ENCODE measurements at regions not wholly inside any gene's neighbourhood (a gene's known extent, or its start where the extent isn't known, plus 50 kb on each side); places are given as distances from the start of the nearest gene placed in this dataset.

DNA sequence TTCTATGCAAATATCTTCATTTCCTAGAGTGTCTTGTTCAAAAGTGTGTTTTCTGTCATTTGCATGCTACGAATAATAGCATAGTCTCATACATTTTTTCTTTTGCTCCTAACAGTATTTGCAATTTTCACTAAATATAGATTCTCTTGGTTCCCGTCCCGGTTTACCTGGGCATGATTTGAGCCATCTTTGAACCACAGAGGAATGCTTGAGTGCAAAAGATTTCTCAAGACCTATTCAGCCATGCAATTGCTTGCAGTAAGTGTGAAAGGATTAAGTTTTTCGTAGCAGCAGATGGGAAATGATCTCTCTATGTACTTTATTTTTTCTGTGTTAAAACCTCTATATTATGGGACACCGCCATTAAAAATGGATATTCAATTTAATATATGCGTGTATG lies 733.0 kb downstream of the ZPLD1 start:
- TF ChIP-seq, protein P1, sequence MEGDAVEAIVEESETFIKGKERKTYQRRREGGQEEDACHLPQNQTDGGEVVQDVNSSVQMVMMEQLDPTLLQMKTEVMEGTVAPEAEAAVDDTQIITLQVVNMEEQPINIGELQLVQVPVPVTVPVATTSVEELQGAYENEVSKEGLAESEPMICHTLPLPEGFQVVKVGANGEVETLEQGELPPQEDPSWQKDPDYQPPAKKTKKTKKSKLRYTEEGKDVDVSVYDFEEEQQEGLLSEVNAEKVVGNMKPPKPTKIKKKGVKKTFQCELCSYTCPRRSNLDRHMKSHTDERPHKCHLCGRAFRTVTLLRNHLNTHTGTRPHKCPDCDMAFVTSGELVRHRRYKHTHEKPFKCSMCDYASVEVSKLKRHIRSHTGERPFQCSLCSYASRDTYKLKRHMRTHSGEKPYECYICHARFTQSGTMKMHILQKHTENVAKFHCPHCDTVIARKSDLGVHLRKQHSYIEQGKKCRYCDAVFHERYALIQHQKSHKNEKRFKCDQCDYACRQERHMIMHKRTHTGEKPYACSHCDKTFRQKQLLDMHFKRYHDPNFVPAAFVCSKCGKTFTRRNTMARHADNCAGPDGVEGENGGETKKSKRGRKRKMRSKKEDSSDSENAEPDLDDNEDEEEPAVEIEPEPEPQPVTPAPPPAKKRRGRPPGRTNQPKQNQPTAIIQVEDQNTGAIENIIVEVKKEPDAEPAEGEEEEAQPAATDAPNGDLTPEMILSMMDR (optimal IDR thresholded peaks at IDR 0.05 in 1 of 3, IDR thresholded peaks at IDR 0.05 in 1 of 3, conservative IDR thresholded peaks at IDR 0.05 in 1 of 3; ENCODE audit: extremely low read depth in 1 of 3, insufficient read depth in 2 of 3, low read length in 3 of 3): no peak
- TF ChIP-seq EZH2 (IDR thresholded peaks at IDR 0.05; ENCODE audit: low read length): no peak
